GM21360 (cell line): ENCODE measurements at regions not wholly inside any gene's neighbourhood (a gene's known extent, or its start where the extent isn't known, plus 50 kb on each side); places are given as distances from the start of the nearest gene placed in this dataset.
"Not testable (repeated sequence)": the region's sequence is repeated elsewhere in the genome, so short reads cannot be mapped to it uniquely, and the experiment has no call there.

ENCODE experiments used
- ATAC-seq: cut with Tn5 transposase; IDR thresholded peaks from one replicate; pipeline ENCODE4 v1.9.1; 2021; ENCODE audit warnings: mild to moderate bottlenecking, moderate library complexity; ENCODE audit not compliant: unreplicated experiment

- no peak for ATAC-seq
These were observed 339.6 kb upstream of the PRDM1 start for GRCh38 chr6:105746509-105746908.

DNA sequence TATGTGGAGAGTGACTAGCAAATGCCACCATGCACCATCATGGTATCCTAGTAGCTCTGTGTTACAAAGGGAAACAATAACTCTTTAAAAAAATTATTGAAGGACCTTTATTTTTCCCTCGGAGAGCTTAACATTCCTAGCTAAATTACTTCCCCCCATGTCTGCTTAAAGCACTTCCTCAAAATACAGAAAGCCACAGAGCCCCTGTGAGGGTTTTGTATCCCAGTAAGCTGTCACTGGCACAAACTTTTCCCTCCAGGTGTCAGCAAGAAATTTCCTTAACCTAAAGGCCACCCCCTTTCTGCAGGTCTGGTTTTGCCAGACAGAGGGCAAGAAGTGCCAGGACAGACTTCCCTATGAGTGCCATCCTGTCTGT, 340.0 kb upstream of the PRDM1 start:
- no peak for ATAC-seq

DNA sequence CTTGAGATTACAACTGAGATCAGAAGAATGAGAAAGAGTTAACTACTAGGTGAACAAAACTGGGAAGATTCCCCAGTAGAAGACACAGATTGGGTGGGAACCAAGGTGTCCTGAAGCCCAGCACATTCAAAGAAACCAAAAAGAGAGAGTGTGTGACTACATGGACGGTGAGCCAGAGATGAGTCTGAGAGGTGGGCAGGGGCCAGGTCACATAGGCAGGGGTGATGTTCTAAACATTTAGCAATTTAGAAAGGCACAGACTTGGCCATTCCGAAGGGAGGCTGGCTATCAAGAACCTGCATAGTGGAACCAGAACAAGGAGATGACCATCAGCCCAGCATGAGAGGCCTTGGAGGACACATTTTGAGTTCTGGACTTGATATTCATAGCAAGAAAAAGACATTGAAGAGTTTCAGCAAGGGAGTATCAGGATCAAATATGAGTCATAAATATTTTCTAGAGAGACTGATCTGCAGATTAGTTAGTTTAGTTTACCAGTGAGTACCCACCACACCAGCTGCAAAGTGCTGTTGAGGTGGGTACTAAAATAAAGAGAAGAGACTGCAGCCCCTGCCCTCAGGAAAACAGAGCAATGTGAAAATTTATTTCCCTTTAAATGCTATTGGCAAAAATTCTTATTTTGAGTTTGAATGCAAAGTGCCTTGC, 340.5 kb upstream of the PRDM1 start:
- ATAC-seq, result no peak

- no peak for ATAC-seq
These were observed 341.3 kb upstream of the PRDM1 start for GRCh38 chr6:105744815-105745214.

- no peak for ATAC-seq
These were observed 338.2 kb upstream of the PREP start for GRCh38 chr6:105740946-105741645.

DNA sequence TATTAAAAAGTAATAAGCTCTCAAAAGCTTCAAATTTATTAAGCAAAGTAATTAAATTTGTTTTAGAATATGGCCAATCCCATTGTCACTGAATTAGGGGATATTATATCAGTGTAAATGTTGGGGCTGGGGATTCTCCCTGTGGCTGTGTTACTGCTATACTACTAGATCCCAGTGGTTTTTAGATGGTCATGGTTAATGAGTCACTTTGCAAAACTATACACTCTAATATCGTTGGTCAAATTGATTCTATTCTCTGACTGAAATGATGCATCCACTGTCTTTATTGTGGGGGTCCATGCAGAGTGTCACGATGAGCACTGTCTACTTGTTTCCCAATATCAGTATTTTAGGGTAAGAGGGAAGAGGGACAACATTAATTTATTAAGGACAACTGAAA, 336.9 kb upstream of the PREP start:
- ATAC-seq, result no peak

- no peak for ATAC-seq
These were observed 330.8 kb upstream of the PREP start for GRCh38 chr6:105733556-105734162.

- ATAC-seq, result no peak
These were observed 326.1 kb upstream of the PREP start for GRCh38 chr6:105728995-105729394.

DNA sequence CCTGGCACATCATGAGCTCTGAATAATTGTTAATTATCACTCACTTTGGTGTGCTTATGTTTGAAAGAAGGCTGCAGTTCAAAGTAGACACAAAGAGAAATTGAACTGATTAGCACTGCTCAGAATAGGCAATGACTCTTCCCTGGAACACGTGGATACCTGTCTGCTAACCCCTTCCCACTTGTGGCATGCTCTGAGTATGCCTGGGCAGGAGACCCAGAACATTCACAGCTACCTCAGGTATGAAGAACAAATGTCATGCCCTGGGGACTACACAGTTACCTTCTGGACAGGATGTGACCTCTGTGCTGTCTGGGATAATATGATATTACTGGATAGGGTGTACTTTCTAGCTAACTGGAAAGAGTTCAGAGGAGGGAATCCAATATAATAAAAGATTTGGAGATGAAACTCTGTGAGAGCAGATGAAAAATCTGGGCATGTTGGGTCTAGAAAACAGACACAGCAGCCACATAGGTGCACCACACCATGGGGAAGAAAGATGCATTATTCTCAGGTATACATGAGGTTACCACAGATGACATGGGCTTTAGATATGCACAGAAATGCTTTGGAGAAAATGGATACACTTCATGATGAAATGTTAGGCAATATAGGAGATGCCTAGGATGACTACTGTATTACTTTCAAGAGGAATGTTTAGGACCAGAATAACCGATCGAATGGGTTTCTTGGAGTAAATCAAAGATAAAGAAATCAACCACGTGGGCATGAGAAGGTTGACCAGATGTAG, 324.2 kb upstream of the PREP start:
- no peak for ATAC-seq

GRCh38 chr6:105714846-105715245, 312.0 kb upstream of the PREP start:
- no peak for ATAC-seq

GRCh38 chr6:105713474-105714118, 310.7 kb upstream of the PREP start:
- no peak for ATAC-seq

- ATAC-seq, result no peak
These were observed 308.3 kb upstream of the PREP start for GRCh38 chr6:105711216-105711615.

- ATAC-seq, result no peak
These were observed 302.7 kb upstream of the PREP start for GRCh38 chr6:105705608-105706007.

DNA sequence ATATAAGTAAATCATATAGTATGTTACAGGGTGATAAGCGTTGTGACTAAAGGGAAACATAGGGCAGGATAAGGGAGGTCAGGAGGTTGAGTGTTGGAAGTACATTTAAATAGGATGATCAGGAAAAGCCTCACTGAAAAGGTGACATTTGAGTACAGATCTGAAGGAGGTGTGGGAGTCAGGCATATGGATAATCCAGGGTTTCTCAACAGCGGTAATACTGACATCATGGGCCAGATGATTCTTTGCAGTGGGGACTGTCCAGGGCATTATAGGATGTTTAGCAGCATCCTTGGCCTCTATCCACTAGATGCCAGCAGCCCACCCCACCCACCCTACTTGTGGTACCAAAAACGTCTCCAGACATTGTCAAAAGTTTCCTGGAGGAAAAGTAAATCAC, 292.6 kb upstream of the PREP start:
- ATAC-seq, result no peak

DNA sequence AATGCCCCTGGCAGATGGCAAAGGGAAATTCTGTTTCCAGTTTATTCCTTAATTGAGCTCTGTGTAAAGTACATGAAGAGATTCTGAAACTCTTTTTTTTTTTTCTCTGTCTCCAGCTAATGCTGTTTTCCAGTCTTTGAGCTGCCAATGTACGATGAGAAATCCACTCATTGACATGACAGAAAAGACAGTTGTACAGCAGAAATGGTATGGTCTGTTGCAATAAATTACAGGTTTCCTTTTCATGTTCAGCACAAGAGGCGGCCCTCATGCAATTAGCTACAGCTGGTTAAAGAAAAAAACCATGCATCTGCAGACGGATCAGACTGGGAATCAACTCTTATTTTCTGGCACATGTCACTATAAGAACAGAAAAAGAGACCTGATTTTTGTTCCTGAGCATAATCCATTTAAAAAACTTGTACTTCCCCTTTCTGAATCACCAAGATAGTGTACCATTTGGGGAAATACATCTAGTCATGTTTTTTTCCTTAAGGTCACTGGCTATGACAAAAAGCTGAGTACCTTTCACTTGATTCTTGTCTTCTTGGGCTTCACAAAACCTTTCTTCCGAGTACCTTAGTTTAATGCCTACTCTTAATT, 289.8 kb upstream of the PREP start:
- ATAC-seq, result no peak

DNA sequence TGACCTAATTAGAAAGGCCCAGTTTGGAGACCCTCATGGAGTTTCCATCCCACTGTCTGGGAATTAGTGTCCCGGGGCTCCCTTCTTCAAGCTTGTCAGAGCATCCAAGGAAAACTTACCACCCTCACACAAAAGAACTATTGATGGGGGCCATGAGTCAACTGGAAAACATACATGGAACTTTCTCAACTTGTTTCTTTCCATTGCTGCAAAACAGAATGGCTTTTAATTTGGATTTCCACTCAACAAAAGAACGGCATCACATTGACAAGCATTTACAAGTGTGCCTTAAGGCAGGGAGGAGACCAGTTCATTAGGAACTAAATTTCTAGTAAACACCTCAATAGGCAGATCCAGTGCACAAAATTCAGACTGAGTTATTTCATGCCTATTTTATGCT, 289.1 kb upstream of the PREP start:
- no peak for ATAC-seq

DNA sequence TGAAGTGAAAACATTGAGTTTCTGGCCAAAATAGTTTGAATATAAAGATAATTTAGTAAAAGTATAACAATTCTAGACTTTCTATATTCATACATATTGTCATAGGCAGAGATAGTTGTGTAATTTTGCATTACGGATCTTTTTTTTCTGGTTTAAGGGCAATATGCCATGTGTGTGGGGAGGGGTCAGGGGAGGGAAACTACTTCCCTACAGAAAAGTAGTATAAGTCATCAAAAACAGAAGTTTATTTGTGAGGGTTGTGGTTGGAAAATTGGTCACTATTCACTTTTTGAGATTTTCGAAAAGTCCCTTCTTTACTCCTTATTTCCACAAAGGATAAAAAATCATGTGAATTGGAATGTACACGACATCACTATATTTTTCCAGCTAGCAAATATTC, 288.2 kb upstream of the PREP start:
- ATAC-seq, result no peak

- ATAC-seq, result no peak
These were observed 285.7 kb upstream of the PREP start for GRCh38 chr6:105688573-105688972.

DNA sequence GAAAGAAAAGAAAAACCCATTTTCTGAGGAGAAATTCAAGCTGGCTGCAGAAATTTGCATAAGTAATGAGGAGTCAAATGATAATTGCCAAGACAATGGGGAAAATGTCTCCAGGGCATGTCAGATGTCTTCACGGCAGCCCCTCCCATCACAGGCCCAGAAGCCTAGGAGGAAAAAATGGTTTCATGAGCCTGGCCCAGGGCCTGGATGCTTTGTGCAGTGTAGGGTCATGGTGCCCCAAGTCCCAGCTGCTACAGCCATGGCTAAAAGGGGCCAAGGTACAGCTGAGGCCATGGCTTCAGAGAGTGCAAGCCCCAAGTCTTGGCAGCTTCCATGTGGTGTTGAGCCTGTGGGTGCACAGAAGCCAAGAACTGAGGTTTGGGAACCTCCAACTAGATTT, 283.9 kb upstream of the PREP start:
- ATAC-seq, result not testable (repeated sequence)

DNA sequence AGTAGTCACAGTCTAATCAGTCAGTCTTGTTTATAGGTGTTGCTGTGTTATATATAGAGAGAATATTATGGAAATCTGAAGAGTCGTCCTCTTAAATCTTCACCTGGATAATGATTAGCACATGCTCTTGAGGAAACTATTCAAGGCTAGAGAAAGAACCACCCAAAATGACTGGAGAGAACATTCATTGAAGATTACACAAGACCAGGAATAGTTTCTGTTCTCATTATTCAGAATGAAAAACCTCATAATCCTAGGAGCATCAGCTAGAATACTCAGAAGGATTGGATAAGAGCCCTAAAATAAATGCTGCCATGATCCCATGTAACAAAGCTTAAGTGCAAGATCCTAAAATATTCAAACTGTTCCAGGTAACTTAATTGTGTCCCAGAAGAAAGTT, 278.2 kb upstream of the PREP start:
- no peak for ATAC-seq

- no peak for ATAC-seq
These were observed 277.2 kb upstream of the PREP start for GRCh38 chr6:105680131-105680530.
